Activated CD4-positive, alpha-beta memory T cell treated with anti-CD3 and anti-CD28 coated beads, Interleukin-2, amount 10 ng/mL, durations not matched to agents 7 days and 5 days (primary cell): ENCODE measurements at regions not wholly inside any gene's neighbourhood (a gene's known extent, or its start where the extent isn't known, plus 50 kb on each side); places are given as distances from the start of the nearest gene placed in this dataset.

Experiments
- CTCF ChIA-PET: fragments of 350-600 bp; sonication (Branson Sonifier 250); formaldehyde crosslinking; loops from one replicate; lab custom pipeline; 2021; ENCODE audit warnings: antibody characterized with exemption, inconsistent platforms; lab: Charles Lee
- POLR2A ChIA-PET: fragments of 350-600 bp; sonication (Branson Sonifier 250); formaldehyde crosslinking; loops from one replicate; lab custom pipeline; 2021; ENCODE audit warnings: antibody characterized with exemption; lab: Charles Lee
- DNase-seq: peaks from one replicate; pipeline ENCODE4 v3.0.0-alpha.2; 2020
- H3K27ac Mint-ChIP-seq: one replicate; pipeline ENCODE4 v1.8.0; 2021; ENCODE audit warnings: mild to moderate bottlenecking, mixed read lengths
- H3K27me3 Mint-ChIP-seq: one replicate; pipeline ENCODE4 v1.8.0; 2021; ENCODE audit warnings: mixed read lengths
- H3K36me3 Mint-ChIP-seq: one replicate; pipeline ENCODE4 v1.8.0; 2021; ENCODE audit warnings: low read depth, mixed read lengths
- H3K4me1 Mint-ChIP-seq: one replicate; pipeline ENCODE4 v1.8.0; 2021; ENCODE audit warnings: mixed read lengths
- H3K4me3 Mint-ChIP-seq: one replicate; pipeline ENCODE4 v1.8.0; 2021; ENCODE audit warnings: mild to moderate bottlenecking, mixed read lengths
- H3K9me3 Mint-ChIP-seq: one replicate; pipeline ENCODE4 v1.8.0; 2021; ENCODE audit warnings: mixed read lengths

- Mint-ChIP-seq H3K9me3 (peaks cover 12% of the 10 kb centered on the region), H3K4me3 (no peak overlapping the region), H3K36me3 (peaks cover 17% of the 10 kb centered on the region), H3K4me1 (peaks cover 12% of the 10 kb centered on the region), H3K27ac (no peak overlapping the region), H3K27me3 (peaks cover 12% of the 10 kb centered on the region)
- DNase-seq = no peak
- ChIA-PET POLR2A (no interaction called here), CTCF (no interaction called here)
These were observed 166.8 kb upstream of the PREP start for GRCh38 chr6:105569706-105570105.

DNA sequence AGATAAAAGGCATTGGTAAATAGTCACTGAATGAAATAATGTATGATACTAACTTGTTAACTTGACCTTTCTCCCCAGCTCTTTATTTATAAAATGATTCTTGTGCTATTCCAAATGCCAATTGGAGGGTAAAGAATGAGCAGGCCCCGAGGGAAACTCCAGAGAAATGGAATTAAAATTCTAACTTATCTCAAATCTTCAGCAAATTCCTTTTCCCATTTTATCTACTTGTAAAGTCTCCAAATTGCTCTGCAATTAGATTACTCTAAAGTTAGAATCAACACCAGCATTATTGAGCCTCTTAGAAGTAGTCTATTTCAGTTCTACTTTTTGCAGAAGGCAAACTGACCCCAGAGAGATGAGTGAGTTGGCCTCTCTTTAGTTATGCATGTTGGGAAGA lies 165.9 kb upstream of the PREP start:
- H3K36me3 Mint-ChIP-seq = peaks cover 19% of the 10 kb centered on the region
- H3K4me1 Mint-ChIP-seq = peaks cover 12% of the 10 kb centered on the region
- peaks cover 18% of the 10 kb centered on the region for H3K9me3 Mint-ChIP-seq
- ChIA-PET POLR2A (no interaction called here), CTCF (no interaction called here)
- no peak for DNase-seq
- peaks cover 12% of the 10 kb centered on the region for H3K27me3 Mint-ChIP-seq
- no peak overlapping the region for H3K4me3 Mint-ChIP-seq
- no peak overlapping the region for H3K27ac Mint-ChIP-seq

- Mint-ChIP-seq H3K4me3 (no peak overlapping the region), H3K27me3 (peaks cover 12% of the 10 kb centered on the region), H3K36me3 (peaks cover 19% of the 10 kb centered on the region), H3K4me1 (peaks cover 12% of the 10 kb centered on the region), H3K9me3 (peaks cover 18% of the 10 kb centered on the region), H3K27ac (no peak overlapping the region)
- ChIA-PET CTCF (no interaction called here), POLR2A (no interaction called here)
- DNase-seq = no peak
These were observed 165.3 kb upstream of the PREP start for GRCh38 chr6:105568142-105568541.

DNA sequence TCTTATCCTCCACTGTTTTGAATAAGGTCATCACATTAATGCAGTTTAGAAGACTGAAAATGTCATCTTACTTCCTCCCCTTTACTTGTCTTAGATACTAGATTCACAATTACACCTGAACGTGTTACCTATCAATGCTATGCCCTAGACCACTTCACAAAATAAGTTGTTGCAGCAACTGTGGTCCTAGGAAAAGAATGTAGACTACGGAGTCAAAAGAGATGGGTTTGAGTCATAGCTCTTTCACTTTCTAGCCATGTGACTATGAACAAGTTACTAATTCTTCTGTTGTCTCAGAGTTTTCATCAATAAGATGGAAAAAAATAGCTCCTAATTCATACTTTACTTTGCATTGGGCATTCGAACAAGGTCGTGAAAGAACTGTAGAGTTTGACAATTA lies 164.3 kb upstream of the PREP start:
- POLR2A ChIA-PET = no interaction called here
- CTCF ChIA-PET = no interaction called here
- peaks cover 16% of the 10 kb centered on the region for H3K9me3 Mint-ChIP-seq
- no peak overlapping the region for H3K4me3 Mint-ChIP-seq
- H3K27ac Mint-ChIP-seq = no peak overlapping the region
- H3K4me1 Mint-ChIP-seq = peaks cover 12% of the 10 kb centered on the region
- peaks cover 19% of the 10 kb centered on the region for H3K36me3 Mint-ChIP-seq
- DNase-seq = no peak
- peaks cover 8% of the 10 kb centered on the region for H3K27me3 Mint-ChIP-seq

GRCh38 chr6:105566503-105566902 lies 163.6 kb upstream of the PREP start:
- Mint-ChIP-seq H3K36me3 (peaks cover 19% of the 10 kb centered on the region), H3K4me1 (peaks cover 16% of the 10 kb centered on the region), H3K27ac (no peak overlapping the region), H3K9me3 (peaks cover 13% of the 10 kb centered on the region), H3K4me3 (no peak overlapping the region), H3K27me3 (peaks cover 1% of the 10 kb centered on the region)
- POLR2A ChIA-PET = no interaction called here
- CTCF ChIA-PET = no interaction called here
- DNase-seq = no peak

- Mint-ChIP-seq H3K27ac (no peak overlapping the region), H3K9me3 (peaks cover 11% of the 10 kb centered on the region), H3K4me3 (no peak overlapping the region), H3K4me1 (peaks cover 28% of the 10 kb centered on the region), H3K27me3 (no peaks in the 10 kb centered on the region), H3K36me3 (peaks cover 18% of the 10 kb centered on the region)
- POLR2A ChIA-PET = no interaction called here
- no peak for DNase-seq
- CTCF ChIA-PET = interaction anchor here (0.7 kb wide), 1 partner anchor 302 kb away, joined by 3 read pairs; no protein-coding TSS in a partner anchor
These were observed 161.4 kb upstream of the PREP start for GRCh38 chr6:105564121-105564902.

DNA sequence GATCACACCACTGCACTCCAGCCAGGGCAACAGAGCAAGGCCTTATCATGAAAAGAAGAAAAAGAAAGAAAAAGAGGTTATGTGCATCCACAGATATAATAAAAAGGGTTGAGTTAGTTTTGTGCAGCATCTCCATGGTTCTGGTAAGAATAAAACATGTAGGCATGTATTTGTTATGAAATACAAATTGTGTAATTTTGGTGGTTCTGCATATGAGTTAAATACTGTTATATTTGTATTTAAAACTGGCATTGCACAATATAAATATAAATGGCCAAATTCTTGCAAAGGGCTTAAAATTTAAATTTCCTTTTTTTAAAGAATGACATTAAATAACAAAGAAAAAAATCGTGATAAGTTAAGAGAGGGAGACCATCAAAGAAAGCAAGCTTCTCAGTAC lies 159.1 kb upstream of the PREP start:
- Mint-ChIP-seq H3K27ac (no peak overlapping the region), H3K27me3 (no peaks in the 10 kb centered on the region), H3K4me1 (peaks cover 26% of the 10 kb centered on the region), H3K36me3 (peaks cover 28% of the 10 kb centered on the region), H3K4me3 (no peak overlapping the region), H3K9me3 (peaks cover 17% of the 10 kb centered on the region)
- DNase-seq = no peak
- POLR2A ChIA-PET = no interaction called here
- CTCF ChIA-PET = no interaction called here

GRCh38 chr6:105561486-105561885 lies 158.6 kb upstream of the PREP start:
- ChIA-PET CTCF (no interaction called here), POLR2A (interaction anchor here (1.0 to 1.3 kb wide), 2 partner anchors 84 to 85 kb away, joined by 3 to 5 read pairs; no protein-coding TSS in a partner anchor)
- H3K9me3 Mint-ChIP-seq = peaks cover 17% of the 10 kb centered on the region
- peaks cover 21% of the 10 kb centered on the region for H3K4me1 Mint-ChIP-seq
- H3K36me3 Mint-ChIP-seq = peaks cover 26% of the 10 kb centered on the region
- no peak for DNase-seq
- H3K27ac Mint-ChIP-seq = peak overlapping the region; percentile 47
- no peak overlapping the region for H3K4me3 Mint-ChIP-seq
- no peaks in the 10 kb centered on the region for H3K27me3 Mint-ChIP-seq

- CTCF ChIA-PET = no interaction called here
These were observed 157.8 kb upstream of the PREP start for GRCh38 chr6:105560611-105561066.

DNA sequence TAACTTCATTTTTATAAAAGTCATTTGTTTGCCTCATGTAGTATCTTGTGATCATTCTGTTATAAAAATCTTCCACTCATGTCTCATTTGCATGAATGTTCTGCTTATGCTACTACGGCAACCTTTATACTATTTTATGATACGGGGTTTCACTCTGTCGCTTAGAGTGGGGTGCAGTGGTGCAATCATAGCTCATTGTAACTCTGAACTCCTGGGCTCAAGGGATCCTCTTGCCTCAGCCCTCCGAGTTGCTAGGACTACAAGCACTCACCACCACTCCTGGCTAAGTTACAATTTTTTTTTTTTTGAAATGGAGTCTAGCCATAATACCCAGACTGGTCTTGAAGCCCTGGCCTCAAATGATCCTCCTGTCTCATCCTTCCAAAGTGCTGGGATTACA lies 154.4 kb upstream of the PREP start:
- Mint-ChIP-seq H3K4me3 (no peak overlapping the region), H3K27ac (no peak overlapping the region), H3K27me3 (peaks cover 2% of the 10 kb centered on the region), H3K4me1 (peaks cover 25% of the 10 kb centered on the region), H3K36me3 (peaks cover 23% of the 10 kb centered on the region), H3K9me3 (peaks cover 12% of the 10 kb centered on the region)
- DNase-seq = no peak
- CTCF ChIA-PET = no interaction called here
- POLR2A ChIA-PET = no interaction called here

More at GRCh38 chr6:105560611-105561066, 157.8 kb upstream of the PREP start:
- no peak overlapping the region for H3K4me3 Mint-ChIP-seq
- peaks cover 29% of the 10 kb centered on the region for H3K36me3 Mint-ChIP-seq
- POLR2A ChIA-PET = interaction anchor here (0.6 to 1.3 kb wide), 3 partner anchors 26 to 86 kb away, joined by 3 to 5 read pairs (median 3); no protein-coding TSS in a partner anchor
- peaks cover 2% of the 10 kb centered on the region for H3K27me3 Mint-ChIP-seq
- peak overlapping the region; percentile 47 for H3K27ac Mint-ChIP-seq
- DNase-seq = peak; percentile 18
- peaks cover 21% of the 10 kb centered on the region for H3K4me1 Mint-ChIP-seq
- peaks cover 20% of the 10 kb centered on the region for H3K9me3 Mint-ChIP-seq

DNA sequence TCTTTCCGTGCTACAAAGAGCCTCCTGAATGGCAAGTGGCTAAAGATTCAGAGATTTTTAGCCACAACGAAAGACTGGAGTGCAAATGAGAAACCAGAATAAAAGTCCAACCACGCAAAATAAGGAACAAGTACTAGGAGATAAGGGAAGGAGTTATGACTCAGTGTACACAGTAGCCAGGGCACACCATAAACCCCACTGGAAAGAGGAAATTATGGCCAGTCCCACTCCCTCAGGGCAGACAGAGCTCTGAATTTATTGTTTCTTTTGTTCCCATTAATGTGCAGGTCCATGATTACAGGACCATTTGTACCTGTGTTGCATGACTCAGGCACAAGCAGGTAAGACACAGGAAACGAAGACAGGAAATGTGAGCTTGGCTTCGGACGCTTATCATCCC lies 150.3 kb upstream of the PREP start:
- H3K27ac Mint-ChIP-seq = no peak overlapping the region
- POLR2A ChIA-PET = no interaction called here
- H3K4me1 Mint-ChIP-seq = peaks cover 4% of the 10 kb centered on the region
- peaks cover 17% of the 10 kb centered on the region for H3K36me3 Mint-ChIP-seq
- peaks cover 15% of the 10 kb centered on the region for H3K9me3 Mint-ChIP-seq
- H3K27me3 Mint-ChIP-seq = peaks cover 8% of the 10 kb centered on the region
- DNase-seq = no peak
- H3K4me3 Mint-ChIP-seq = no peak overlapping the region
- CTCF ChIA-PET = no interaction called here

DNA sequence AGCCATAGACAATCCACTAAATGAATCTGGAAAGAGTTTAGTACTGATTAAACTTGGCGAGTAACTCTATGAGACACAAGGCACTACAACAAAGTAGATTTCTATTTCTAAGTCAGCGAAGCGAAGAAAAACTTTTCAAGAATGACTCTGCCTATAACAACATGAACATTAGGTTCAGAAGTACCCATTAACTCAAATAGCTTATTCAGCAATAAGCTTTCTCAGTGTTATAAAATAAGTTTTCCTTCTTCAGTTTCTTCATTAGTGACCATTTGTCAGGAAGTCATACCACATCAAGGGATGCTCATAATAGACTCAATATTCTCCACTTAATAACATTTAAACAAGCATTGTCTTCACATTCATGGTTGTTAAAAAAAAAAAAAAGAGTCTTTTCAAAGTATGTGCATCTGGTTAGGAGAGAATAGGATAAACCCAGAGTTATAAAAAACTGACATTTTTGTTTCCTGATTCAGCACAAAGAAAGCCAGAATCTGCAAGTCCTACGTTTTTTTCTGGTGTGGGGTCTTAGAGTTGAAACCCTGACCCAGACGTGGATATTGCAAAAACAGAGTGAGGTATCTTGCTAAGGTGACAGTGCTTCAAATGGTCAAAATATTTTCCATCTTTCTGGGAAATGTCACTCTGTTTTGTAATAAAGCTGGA lies 148.2 kb upstream of the PREP start:
- CTCF ChIA-PET = interaction anchor here (0.7 kb wide), 1 partner anchor 338 kb away, joined by 3 read pairs; no protein-coding TSS in a partner anchor
- Mint-ChIP-seq H3K27me3 (peaks cover 6% of the 10 kb centered on the region), H3K4me1 (peaks cover 10% of the 10 kb centered on the region), H3K4me3 (no peak overlapping the region), H3K9me3 (peaks cover 6% of the 10 kb centered on the region), H3K27ac (no peak overlapping the region), H3K36me3 (peaks cover 9% of the 10 kb centered on the region)
- no peak for DNase-seq
- POLR2A ChIA-PET = no interaction called here

- H3K27ac Mint-ChIP-seq = no peak overlapping the region
- CTCF ChIA-PET = interaction anchor here (0.6 kb wide), 1 partner anchor 179 kb away, joined by 3 read pairs; no protein-coding TSS in a partner anchor
These were observed 143.9 kb upstream of the PREP start for GRCh38 chr6:105546754-105547153.

More at GRCh38 chr6:105546754-105547153, 143.9 kb upstream of the PREP start:
- POLR2A ChIA-PET = interaction anchor here (0.8 kb wide), 1 partner anchor 55 kb away, joined by 3 read pairs; no protein-coding TSS in a partner anchor
- peaks cover 6% of the 10 kb centered on the region for H3K4me1 Mint-ChIP-seq
- H3K4me3 Mint-ChIP-seq = no peak overlapping the region
- H3K36me3 Mint-ChIP-seq = peaks cover 6% of the 10 kb centered on the region
- peaks cover 3% of the 10 kb centered on the region for H3K9me3 Mint-ChIP-seq
- peaks cover 6% of the 10 kb centered on the region for H3K27me3 Mint-ChIP-seq
- no peak for DNase-seq
